H1 (cell line): ENCODE measurements at regions not wholly inside any gene's neighbourhood (a gene's known extent, or its start where the extent isn't known, plus 50 kb on each side); places are given as distances from the start of the nearest gene placed in this dataset.

Experiments
- CHD1 ChIP-seq: IDR thresholded peaks from 2 replicates; pipeline ENCODE4 v1.6.1; 2012; ENCODE audit warnings: low read depth, low read length, improper control_type of control experiment
- E2F6 ChIP-seq: IDR thresholded peaks from 2 replicates; pipeline ENCODE4 v1.6.1; 2012; ENCODE audit warnings: inconsistent platforms
- HDAC2 ChIP-seq, 2 experiments: fragments of 300-600 bp in 1 of 2; sonication (generic) in 1 of 2; IDR thresholded peaks; 2 replicates each; pipeline ENCODE4 v1.6.1; 2011 to 2012; ENCODE audit warnings: low read depth in 2 of 2, low read length in 2 of 2, mild to moderate bottlenecking in 2 of 2, moderate library complexity in 2 of 2, borderline replicate concordance in 1 of 2, inconsistent platforms in 1 of 2
- POU5F1 ChIP-seq: IDR thresholded peaks from 2 replicates; pipeline ENCODE4 v1.6.1; 2011; ENCODE audit warnings: low read depth, mild to moderate bottlenecking, low read length, moderate library complexity
- RFX5 ChIP-seq: IDR thresholded peaks from 2 replicates; pipeline ENCODE4 v1.6.1; 2011; ENCODE audit warnings: low read depth, low read length, improper control_type of control experiment, borderline replicate concordance

GRCh38 chrX:134158821-134159512 is 78.0 kb upstream of the CCDC160 start (continued):
- TF ChIP-seq E2F6: no peak
- no peak for TF ChIP-seq POU5F1
- TF ChIP-seq RFX5: no peak
- no peak for TF ChIP-seq HDAC2 (IDR thresholded peaks at IDR 0.05; ENCODE audit: borderline replicate concordance in 1 of 2, low read depth in 2 of 2, low read length in 2 of 2)
- TF ChIP-seq CHD1: no peak
